ENCODE measurements at regions not wholly inside any gene's neighbourhood (a gene's known extent, or its start where the extent isn't known, plus 50 kb on each side); places are given as distances from the start of the nearest gene placed in this dataset.
"Not testable (repeated sequence)": the region's sequence is repeated elsewhere in the genome, so short reads cannot be mapped to it uniquely, and the experiment has no call there.

- H3K9ac ChIP-seq (ENCODE audit: low read depth, low read length): no peak overlapping the region
- H3K4me3 ChIP-seq (ENCODE audit: low read length): no peak overlapping the region
- 95% methylated on average over 7 of the region's 7 CpGs for WGBS
- H3K9me3 ChIP-seq (ENCODE audit: insufficient read depth, low read depth, low read length): no peaks in the 10 kb centered on the region
- no peaks in the 10 kb centered on the region for H3K36me3 ChIP-seq (ENCODE audit: insufficient read depth, low read length)
- H3K4me1 ChIP-seq (ENCODE audit: insufficient read depth, low read length): no peaks in the 10 kb centered on the region
- no peak overlapping the region for H3K27ac ChIP-seq (ENCODE audit: low read depth, low read length)
- H3K27me3 ChIP-seq (ENCODE audit: insufficient read depth, low read length): no peaks in the 10 kb centered on the region
Observed at GRCh38 chr20:48528346-48528745, 299.5 kb downstream of the PREX1 start.

GRCh38 chr20:48527771-48528170, 300.0 kb downstream of the PREX1 start:
- H3K4me1 ChIP-seq (ENCODE audit: insufficient read depth, low read length): no peaks in the 10 kb centered on the region
- 90% methylated on average over 11 of the region's 11 CpGs for WGBS
- H3K4me3 ChIP-seq (ENCODE audit: low read length): no peak overlapping the region

DNA sequence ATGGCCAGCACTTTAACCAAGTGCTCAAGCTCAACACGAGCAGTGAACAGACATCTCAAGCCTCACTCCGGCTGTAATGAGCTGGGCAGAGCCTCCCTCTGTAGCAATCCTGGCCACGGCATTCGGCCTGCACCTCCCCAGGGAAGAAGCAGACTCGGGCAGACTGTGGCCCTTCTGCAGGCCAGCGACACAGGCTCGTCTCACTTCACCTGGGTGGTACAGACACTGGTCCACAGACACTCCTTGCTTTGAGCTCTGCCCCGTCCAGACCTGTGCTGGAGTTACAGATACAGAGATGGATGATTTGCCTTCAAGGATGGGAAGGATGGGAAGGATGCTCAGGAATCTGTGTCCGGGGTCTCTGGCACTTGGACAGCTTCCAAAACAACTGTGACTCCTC, 300.9 kb downstream of the PREX1 start:
- Histone ChIP-seq H3K9ac (ENCODE audit: low read depth, low read length) (no peak overlapping the region), H3K36me3 (ENCODE audit: insufficient read depth, low read length) (no peaks in the 10 kb centered on the region), H3K9me3 (ENCODE audit: insufficient read depth, low read depth, low read length) (no peaks in the 10 kb centered on the region), H3K4me1 (ENCODE audit: insufficient read depth, low read length) (no peaks in the 10 kb centered on the region), H3K27me3 (ENCODE audit: insufficient read depth, low read length) (no peaks in the 10 kb centered on the region), H3K4me3 (ENCODE audit: low read length) (no peak overlapping the region), H3K27ac (ENCODE audit: low read depth, low read length) (no peak overlapping the region)
- 90% methylated on average over 9 of the region's 9 CpGs for WGBS

More at GRCh38 chr20:48527771-48528170, 300.0 kb downstream of the PREX1 start:
- Histone ChIP-seq H3K27ac (ENCODE audit: low read depth, low read length) (no peak overlapping the region), H3K9ac (ENCODE audit: low read depth, low read length) (no peak overlapping the region), H3K36me3 (ENCODE audit: insufficient read depth, low read length) (no peaks in the 10 kb centered on the region), H3K9me3 (ENCODE audit: insufficient read depth, low read depth, low read length) (no peaks in the 10 kb centered on the region), H3K27me3 (ENCODE audit: insufficient read depth, low read length) (no peaks in the 10 kb centered on the region)

DNA sequence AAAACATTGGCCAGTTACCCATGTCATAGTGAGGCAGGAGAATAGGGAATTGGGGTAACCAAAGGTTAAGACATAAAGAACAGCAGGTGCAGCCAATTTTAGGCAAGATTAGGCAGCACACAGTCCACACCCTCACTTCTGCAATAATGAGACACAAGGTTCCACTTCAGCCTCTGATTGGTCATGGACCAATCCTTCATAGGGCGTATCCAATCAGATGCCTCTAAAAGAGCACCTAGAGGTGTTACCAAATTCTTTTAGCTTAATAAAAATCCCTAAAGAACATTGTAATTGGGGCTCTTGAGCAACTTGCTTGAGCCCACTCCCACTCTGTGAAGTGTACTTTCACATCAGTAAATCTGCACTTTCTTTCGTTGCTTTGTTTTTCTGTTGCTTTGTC, 302.4 kb downstream of the PREX1 start:
- no peaks in the 10 kb centered on the region for H3K27me3 ChIP-seq (ENCODE audit: insufficient read depth, low read length)
- H3K9ac ChIP-seq (ENCODE audit: low read depth, low read length): no peak overlapping the region
- no peak overlapping the region for H3K4me3 ChIP-seq (ENCODE audit: low read length)
- no peaks in the 10 kb centered on the region for H3K9me3 ChIP-seq (ENCODE audit: insufficient read depth, low read depth, low read length)
- no peak overlapping the region for H3K27ac ChIP-seq (ENCODE audit: low read depth, low read length)
- WGBS: 85% methylated on average over 2 of the region's 2 CpGs
- no peaks in the 10 kb centered on the region for H3K4me1 ChIP-seq (ENCODE audit: insufficient read depth, low read length)
- H3K36me3 ChIP-seq (ENCODE audit: insufficient read depth, low read length): no peaks in the 10 kb centered on the region

DNA sequence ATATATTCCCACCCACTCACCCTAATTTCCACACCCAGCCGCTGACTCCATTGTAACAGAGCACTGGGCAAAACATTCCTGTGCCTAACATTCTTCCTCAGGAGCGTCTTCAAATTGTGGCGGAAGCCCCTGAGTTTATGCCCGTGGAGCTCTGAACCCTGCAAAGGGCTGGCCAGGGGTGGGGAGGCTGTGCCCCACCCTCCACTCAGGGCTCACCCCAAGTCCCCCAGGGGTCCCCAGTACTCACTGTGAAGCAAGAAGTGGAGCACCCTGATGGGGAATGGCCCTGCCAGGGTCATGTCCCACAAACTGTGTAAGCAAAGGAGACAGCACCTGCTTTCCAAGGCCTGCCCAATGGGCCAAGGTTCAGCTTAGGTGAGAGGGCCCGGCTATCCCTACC, 303.2 kb downstream of the PREX1 start:
- H3K4me1 ChIP-seq (ENCODE audit: insufficient read depth, low read length): no peaks in the 10 kb centered on the region
- no peak overlapping the region for H3K27ac ChIP-seq (ENCODE audit: low read depth, low read length)
- no peak overlapping the region for H3K4me3 ChIP-seq (ENCODE audit: low read length)
- 99% methylated on average over 5 of the region's 5 CpGs for WGBS
- no peaks in the 10 kb centered on the region for H3K36me3 ChIP-seq (ENCODE audit: insufficient read depth, low read length)
- no peak overlapping the region for H3K9ac ChIP-seq (ENCODE audit: low read depth, low read length)
- H3K27me3 ChIP-seq (ENCODE audit: insufficient read depth, low read length): no peaks in the 10 kb centered on the region
- H3K9me3 ChIP-seq (ENCODE audit: insufficient read depth, low read depth, low read length): no peaks in the 10 kb centered on the region

GRCh38 chr20:48523191-48523995, 304.4 kb downstream of the PREX1 start:
- Histone ChIP-seq H3K4me1 (ENCODE audit: insufficient read depth, low read length) (no peaks in the 10 kb centered on the region), H3K36me3 (ENCODE audit: insufficient read depth, low read length) (no peaks in the 10 kb centered on the region), H3K27me3 (ENCODE audit: insufficient read depth, low read length) (no peaks in the 10 kb centered on the region), H3K27ac (ENCODE audit: low read depth, low read length) (no peak overlapping the region), H3K9me3 (ENCODE audit: insufficient read depth, low read depth, low read length) (no peaks in the 10 kb centered on the region), H3K4me3 (ENCODE audit: low read length) (no peak overlapping the region), H3K9ac (ENCODE audit: low read depth, low read length) (no peak overlapping the region)
- WGBS: 81% methylated on average over 6 of the region's 6 CpGs

DNA sequence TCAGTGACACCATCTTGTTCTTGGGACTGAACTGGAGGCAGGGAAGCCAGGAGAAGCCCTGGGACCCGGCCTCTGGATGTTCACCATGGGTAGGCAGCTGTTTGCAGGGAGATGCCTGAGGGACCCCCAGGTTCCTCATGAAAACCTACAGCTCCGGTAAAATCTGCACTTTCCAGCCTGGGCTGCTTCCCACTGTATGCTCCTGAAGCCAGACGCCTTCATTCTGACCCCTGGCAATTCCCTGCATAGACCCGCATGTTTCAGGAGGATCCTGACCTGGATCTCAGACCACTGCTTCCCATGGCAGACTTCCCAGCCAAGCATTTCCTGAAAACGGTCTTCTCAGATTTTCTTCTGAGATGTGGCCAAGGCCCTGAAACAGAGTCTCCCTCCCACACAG, 306.7 kb downstream of the PREX1 start:
- H3K4me1 ChIP-seq (ENCODE audit: insufficient read depth, low read length): no peaks in the 10 kb centered on the region
- no peak overlapping the region for H3K4me3 ChIP-seq (ENCODE audit: low read length)
- no peak overlapping the region for H3K27ac ChIP-seq (ENCODE audit: low read depth, low read length)
- H3K9me3 ChIP-seq (ENCODE audit: insufficient read depth, low read depth, low read length): no peaks in the 10 kb centered on the region
- WGBS: 94% methylated on average over 5 of the region's 5 CpGs
- no peaks in the 10 kb centered on the region for H3K27me3 ChIP-seq (ENCODE audit: insufficient read depth, low read length)
- H3K9ac ChIP-seq (ENCODE audit: low read depth, low read length): no peak overlapping the region
- H3K36me3 ChIP-seq (ENCODE audit: insufficient read depth, low read length): no peaks in the 10 kb centered on the region

DNA sequence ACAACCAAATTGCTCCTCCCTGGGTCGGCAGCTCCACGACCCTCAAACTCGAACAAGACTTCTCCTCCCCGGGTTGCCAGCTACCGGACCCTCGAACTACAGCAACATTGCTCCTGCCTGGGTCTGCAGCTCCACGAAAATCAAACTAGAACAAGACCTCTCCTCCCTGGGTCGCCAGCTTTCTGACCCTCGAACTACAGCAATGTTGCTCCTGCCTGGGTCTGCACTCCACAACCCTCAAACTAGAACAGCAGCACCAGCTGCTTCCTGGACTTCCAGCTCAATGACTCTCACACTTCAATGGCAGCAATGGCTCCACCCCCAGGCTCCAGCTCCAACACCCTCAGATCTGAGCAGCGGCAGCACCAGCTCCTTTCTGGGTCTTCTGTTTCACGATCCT, 311.6 kb downstream of the PREX1 start:
- H3K9ac ChIP-seq (ENCODE audit: low read depth, low read length); H3K36me3 ChIP-seq (ENCODE audit: insufficient read depth, low read length); H3K27ac ChIP-seq (ENCODE audit: low read depth, low read length); H3K9me3 ChIP-seq (ENCODE audit: insufficient read depth, low read depth, low read length); H3K4me1 ChIP-seq (ENCODE audit: insufficient read depth, low read length); H3K4me3 ChIP-seq (ENCODE audit: low read length); H3K27me3 ChIP-seq (ENCODE audit: insufficient read depth, low read length): not testable (repeated sequence)
- WGBS: 86% methylated on average over 9 of the region's 11 CpGs

GRCh38 chr20:48514577-48514976, 313.2 kb downstream of the PREX1 start:
- not testable (repeated sequence) for H3K36me3 ChIP-seq (ENCODE audit: insufficient read depth, low read length); H3K27me3 ChIP-seq (ENCODE audit: insufficient read depth, low read length); H3K9ac ChIP-seq (ENCODE audit: low read depth, low read length); H3K27ac ChIP-seq (ENCODE audit: low read depth, low read length); H3K4me3 ChIP-seq (ENCODE audit: low read length); H3K4me1 ChIP-seq (ENCODE audit: insufficient read depth, low read length); H3K9me3 ChIP-seq (ENCODE audit: insufficient read depth, low read depth, low read length)
- 81% methylated on average over 3 of the region's 12 CpGs for WGBS

- H3K4me1 ChIP-seq (ENCODE audit: insufficient read depth, low read length); H3K36me3 ChIP-seq (ENCODE audit: insufficient read depth, low read length); H3K9ac ChIP-seq (ENCODE audit: low read depth, low read length); H3K9me3 ChIP-seq (ENCODE audit: insufficient read depth, low read depth, low read length); H3K27ac ChIP-seq (ENCODE audit: low read depth, low read length); H3K4me3 ChIP-seq (ENCODE audit: low read length); H3K27me3 ChIP-seq (ENCODE audit: insufficient read depth, low read length): not testable (repeated sequence)
- 81% methylated on average over 4 of the region's 16 CpGs for WGBS
Observed at GRCh38 chr20:48512539-48512938, 315.3 kb downstream of the PREX1 start.

DNA sequence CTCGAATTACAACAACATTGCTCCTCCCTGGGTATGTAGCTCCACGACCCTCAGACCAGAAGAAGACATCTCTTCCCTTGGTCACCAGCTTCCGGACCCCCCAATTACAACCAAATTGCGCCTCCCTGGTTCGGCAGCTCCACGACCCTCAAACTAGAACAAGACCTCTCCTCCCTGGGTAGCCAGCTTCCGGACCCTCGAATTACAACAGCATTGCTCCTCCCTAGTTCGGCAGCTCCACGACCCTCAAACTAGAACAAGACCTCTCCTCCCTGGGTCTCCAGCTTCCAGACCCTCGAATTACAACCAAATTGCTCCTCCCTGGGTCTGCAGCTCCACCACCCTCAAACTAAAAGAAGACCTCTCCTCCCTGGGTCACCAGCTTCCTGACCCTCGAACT, 322.7 kb downstream of the PREX1 start:
- not testable (repeated sequence) for H3K27me3 ChIP-seq (ENCODE audit: insufficient read depth, low read length); H3K36me3 ChIP-seq (ENCODE audit: insufficient read depth, low read length); H3K4me1 ChIP-seq (ENCODE audit: insufficient read depth, low read length); H3K9ac ChIP-seq (ENCODE audit: low read depth, low read length); H3K4me3 ChIP-seq (ENCODE audit: low read length); H3K9me3 ChIP-seq (ENCODE audit: insufficient read depth, low read depth, low read length); H3K27ac ChIP-seq (ENCODE audit: low read depth, low read length)
- WGBS: 92% methylated on average over 5 of the region's 12 CpGs
